ENCODE measurements at regions not wholly inside any gene's neighbourhood (a gene's known extent, or its start where the extent isn't known, plus 50 kb on each side); places are given as distances from the start of the nearest gene placed in this dataset.

- DNase-seq, result no peak
Observed at GRCh38 chr3:30368978-30369377, 237.4 kb upstream of the TGFBR2 start.

- peak; percentile 39 for DNase-seq
Observed at GRCh38 chr3:30370681-30371271, 235.6 kb upstream of the TGFBR2 start.

GRCh38 chr3:30372837-30373236 lies 233.6 kb upstream of the TGFBR2 start:
- no peak for DNase-seq

DNA sequence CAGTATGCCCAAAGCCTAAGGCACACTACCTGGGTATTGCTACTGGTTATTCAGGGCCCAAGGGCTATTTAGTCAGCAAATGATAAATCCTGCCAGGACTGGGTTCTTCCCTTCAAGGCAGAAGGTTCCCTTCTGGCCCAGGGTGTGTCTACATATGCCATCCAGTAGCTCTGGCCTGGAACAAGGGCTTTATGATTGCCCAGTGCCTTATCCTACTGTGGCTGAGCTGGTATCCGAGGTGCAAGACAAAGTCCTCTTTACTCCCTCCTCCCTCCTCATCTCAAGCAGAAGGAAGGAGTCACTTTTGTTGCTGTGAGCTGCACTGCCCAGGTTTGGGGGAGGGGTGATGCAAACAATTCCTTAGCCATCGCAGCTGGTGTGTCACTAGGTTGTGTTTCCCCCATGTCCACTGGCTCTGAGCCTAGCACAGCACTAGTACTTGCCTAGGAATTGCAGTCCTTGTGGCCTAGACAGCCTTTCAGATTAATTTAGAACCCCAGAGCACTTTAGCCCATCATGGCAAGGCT lies 221.8 kb upstream of the TGFBR2 start:
- no peak for DNase-seq

DNA sequence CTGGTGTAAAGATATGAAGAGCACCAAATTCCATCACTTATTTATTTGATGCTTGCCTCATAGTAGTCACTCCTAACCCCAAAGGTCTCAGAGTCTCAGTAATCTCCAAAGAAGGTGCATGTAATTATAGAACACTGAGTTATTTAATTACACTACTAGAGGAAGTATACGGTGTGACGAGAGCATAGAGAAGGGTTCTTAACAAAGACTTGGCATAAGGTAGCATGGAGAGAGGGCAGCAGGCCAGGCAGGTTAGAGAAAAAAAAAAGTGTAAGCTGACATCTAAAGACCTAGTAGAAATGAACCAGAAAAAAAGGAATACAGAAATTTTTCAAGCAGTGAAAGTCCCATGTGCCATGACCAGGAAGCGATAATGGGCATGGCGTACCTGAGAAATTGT lies 213.3 kb upstream of the TGFBR2 start:
- no peak for DNase-seq

- DNase-seq, result no peak
Observed at GRCh38 chr3:30397030-30397429, 209.4 kb upstream of the TGFBR2 start.

DNA sequence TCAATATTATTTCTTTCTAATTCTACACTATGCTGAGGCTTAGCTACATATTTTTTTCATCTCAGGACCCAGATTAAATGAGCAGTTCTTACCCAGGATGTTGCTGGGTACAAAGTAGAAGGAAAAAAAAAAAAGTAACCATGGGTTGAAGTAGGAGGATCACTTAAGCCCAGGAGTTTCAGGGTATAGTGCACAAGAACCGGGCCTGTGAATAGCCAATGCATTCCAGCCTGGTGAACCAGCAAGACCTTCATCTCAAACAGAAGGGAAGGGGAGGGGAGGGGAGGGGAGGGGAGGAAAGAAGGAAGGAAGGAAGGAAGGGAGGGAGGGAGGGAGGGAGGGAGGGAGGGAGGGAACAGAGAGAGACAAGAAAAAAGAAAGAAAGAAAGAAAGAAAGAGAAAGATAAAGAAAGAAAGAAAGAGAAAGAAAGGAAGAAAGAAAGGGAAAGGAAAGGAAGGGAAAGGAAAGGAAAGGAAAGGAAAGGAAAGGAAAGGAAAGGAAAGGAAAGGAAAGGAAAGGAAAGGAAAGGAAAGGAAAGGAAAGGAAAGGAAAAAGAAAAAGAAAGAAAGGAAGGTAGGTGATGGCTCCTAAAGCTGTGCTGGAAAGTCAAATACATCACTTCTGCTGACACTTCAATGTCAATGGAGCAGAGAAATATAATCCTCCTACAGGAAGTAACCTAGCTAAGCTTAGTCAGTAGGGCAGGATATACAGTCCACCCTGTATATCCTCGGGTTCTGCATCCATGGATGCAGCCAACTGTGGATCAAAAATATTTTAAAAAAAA lies 206.8 kb upstream of the TGFBR2 start:
- no peak for DNase-seq

DNA sequence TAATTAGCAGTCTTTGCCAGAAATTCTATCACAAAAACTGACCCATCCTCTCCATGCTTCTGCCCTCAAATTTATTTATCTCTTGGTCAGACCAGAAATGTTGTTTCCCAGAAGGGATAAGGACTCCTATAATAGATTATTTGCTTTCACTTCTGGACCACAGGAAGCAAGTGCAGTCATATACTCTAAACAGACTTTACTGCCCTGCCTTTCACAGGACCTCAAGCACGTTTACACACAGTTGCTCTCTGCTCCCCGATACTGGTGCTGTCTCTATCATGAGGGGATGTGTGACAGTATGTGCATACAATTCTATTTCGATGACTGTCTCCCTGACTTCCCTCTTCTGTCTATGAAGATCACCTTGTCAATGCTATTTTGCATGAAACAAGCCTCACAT lies 205.5 kb upstream of the TGFBR2 start:
- DNase-seq, result no peak

DNA sequence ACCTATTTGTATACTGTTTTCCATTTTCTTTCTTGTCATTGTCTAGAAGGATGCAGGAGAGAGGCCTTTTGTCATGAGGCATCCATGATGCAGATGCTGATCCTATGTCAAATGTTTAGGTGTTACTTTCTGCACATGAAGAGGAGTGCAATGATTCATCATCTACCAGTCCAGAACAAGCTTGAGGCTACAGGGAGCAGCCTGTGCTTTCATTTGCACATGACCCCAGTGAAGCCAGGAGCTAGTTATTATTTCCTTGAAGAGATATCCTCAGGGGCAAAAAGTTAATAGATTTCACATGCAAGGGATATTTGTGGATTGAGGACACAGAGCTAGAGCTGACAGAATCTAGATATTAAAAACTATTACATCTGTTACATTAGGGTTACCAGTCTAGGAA lies 204.4 kb upstream of the TGFBR2 start:
- DNase-seq, result no peak

- DNase-seq, result no peak
Observed at GRCh38 chr3:30407651-30408050, 198.8 kb upstream of the TGFBR2 start.

DNA sequence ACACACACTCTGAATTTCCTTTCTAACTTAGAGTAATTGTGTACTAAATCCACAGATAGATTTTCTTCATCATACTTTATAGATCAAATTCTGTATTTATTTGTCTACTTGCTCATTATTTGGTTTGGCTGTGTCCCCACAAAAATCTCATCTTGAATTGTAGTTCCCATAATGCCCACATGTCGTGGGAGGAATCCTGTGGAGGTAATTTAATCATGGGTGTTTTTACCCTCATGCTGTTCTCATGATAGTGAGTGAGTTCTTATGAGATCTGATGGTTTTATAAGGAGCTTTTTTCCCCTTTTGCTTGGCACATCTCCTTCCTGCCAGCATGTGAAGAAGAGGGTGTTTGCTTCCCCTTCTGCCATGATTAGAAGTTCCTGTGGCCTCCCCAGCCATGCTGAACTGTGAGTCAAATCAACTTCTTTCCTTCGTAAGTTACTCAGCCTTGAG lies 198.3 kb upstream of the TGFBR2 start:
- DNase-seq, result no peak

DNA sequence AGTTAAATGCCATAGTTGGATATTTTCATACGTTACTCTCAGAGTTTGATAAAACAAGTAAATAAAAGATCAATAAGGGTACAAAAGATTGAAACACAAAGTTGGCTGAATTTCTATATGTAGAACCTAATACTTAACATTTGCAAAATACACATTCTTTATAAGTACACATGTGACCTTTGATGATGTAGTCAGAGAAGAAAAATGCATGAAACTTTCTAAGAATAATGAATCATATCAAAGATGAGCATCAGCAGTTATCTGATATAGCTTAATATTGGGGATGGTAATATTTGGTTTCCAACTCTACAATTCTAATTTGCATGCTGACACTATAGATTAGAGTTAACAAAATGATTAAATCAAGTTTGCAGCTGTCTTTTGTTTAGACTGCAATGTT lies 188.0 kb upstream of the TGFBR2 start:
- DNase-seq, result no peak

- no peak for DNase-seq
Observed at GRCh38 chr3:30421266-30421665, 185.1 kb upstream of the TGFBR2 start.

DNA sequence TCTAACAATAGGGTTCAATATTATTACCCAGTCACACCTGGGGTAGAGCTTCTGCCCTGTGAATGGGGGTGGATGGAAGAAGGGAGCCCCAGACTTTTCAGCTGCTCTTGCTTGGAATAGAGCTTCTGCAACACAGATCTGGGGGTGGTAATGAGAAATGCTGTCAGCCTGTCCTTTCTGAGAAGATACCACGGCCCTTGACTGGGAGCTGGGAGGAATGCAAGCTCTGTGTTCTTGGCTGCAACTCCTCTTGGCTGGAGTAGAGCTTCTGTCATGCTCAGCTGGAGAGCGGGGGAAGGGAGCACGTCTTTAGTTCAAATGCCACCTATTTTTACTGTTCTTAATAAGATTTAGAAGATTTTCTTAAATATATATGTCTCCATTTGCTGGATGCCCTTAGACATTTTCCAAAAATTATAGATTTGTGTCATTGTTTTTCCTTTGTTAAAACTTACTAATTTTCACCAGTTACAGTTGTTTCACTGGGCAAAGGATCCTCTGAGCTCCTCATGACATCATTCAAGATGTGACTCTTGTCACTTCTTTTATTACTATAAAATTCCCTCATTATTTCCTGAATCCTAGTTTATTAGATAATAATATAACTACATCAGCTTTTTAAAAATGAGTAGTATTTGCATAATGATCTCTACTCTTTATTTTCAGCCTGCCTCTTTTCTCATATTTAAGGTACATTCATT lies 180.0 kb upstream of the TGFBR2 start:
- peak; percentile 64 for DNase-seq

DNA sequence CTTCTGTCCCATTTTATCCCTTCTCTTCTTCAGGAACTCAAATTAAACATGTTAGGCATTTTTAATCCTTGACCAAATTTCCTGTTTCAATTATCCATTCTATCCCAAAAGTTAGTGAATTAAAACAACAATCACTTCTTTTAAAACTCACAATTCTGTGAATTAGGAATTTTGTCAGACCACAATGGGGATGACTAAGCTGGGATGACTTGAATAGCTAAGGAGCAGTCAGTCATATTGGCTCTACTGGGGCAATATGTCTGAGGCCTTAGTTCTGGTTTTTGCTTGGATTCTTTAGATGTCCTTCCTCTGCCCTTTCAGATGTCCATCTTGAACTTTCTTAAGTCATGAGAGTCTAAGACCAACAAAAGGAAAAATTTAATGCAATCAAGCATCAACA lies 178.2 kb upstream of the TGFBR2 start:
- no peak for DNase-seq

DNA sequence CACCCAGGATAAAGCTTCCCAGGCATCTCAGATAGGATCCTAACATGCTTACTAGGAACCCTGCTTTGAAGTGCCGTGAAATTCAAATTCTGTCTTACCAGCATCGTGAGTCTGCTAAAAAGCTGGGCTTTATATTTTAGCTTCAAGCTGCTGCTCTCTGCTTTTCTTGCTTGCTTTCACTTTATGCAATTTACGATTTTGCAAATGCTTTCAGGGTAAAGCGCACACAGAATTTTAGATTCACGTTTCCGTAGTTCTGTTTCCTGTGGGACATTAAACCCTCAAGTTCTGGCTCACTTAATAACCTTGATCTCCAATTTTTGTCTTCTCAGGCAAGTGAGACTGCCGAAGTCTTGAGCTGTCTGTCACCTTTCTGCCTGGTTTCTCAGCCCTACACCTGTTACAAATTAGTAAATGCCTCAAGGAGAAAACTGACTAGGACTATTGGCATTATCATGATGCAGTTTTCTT lies 170.5 kb upstream of the TGFBR2 start:
- peak; percentile 38 for DNase-seq

- DNase-seq, result no peak
Observed at GRCh38 chr3:30437171-30437601, 169.2 kb upstream of the TGFBR2 start.

DNA sequence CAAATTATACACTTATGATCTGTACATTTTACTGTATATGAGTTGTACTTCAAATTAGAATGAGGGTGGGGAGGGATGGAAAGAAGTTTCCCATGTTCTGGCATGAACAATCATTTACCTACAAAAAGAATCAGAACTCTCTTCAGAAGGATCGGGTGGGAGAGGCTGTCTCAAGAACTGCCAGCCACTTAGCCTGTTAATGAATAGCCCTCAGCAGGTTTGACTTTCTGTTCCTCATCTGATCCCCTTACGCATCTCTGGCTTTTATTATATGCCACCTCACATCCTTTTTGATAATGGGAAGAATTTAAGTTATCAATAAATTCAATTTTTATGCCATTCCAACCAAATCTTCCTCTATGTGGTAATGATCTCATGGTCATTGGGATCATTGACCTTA lies 168.3 kb upstream of the TGFBR2 start:
- no peak for DNase-seq

GRCh38 chr3:30439451-30440053 lies 166.8 kb upstream of the TGFBR2 start:
- DNase-seq, result no peak

- no peak for DNase-seq
Observed at GRCh38 chr3:30440147-30440604, 166.2 kb upstream of the TGFBR2 start.

GRCh38 chr3:30440880-30441279 lies 165.5 kb upstream of the TGFBR2 start:
- DNase-seq, result no peak

All from tongue (tissue), 1 donor.